ENCODE measurements at regions not wholly inside any gene's neighbourhood (a gene's known extent, or its start where the extent isn't known, plus 50 kb on each side); places are given as distances from the start of the nearest gene placed in this dataset.

GRCh38 chr11:95588821-95589220 lies 200.8 kb downstream of the FAM76B start:
- H3K27me3 ChIP-seq (ENCODE audit: insufficient read depth, low read length) = no peaks in the 10 kb centered on the region
- H2AFZ ChIP-seq (ENCODE audit: low read depth, low read length, poor library complexity, severe bottlenecking) = no peak overlapping the region
- H3K27ac ChIP-seq (ENCODE audit: low read depth, low read length) = no peak overlapping the region
- no TSS peak for BruUV-seq (replicated peaks)
- no peak overlapping the region for H3K4me3 ChIP-seq (replicated peaks in 1 of 2; ENCODE audit: low read depth in 1 of 2, low read length in 2 of 2)
- POLR2A ChIA-PET = no interaction called here
- H3K36me3 ChIP-seq (ENCODE audit: control insufficient read depth in 1 of 2, insufficient read depth in 2 of 2, low read length in 2 of 2) = no peaks in the 10 kb centered on the region
- H3K9me2 ChIP-seq (ENCODE audit: insufficient read depth) = no peaks in the 10 kb centered on the region
- CTCF ChIA-PET = no interaction called here
- H3K4me2 ChIP-seq (ENCODE audit: low read length) = no peak overlapping the region
- no peaks in the 10 kb centered on the region for H4K20me1 ChIP-seq (ENCODE audit: insufficient read depth)
- no peak for DNase-seq (ENCODE audit: low read depth, low spot score)
- no peak overlapping the region for H3K9ac ChIP-seq (ENCODE audit: low read length)
- ATAC-seq = no peak
- TF ChIP-seq EZH2phosphoT487 (IDR thresholded peaks at IDR 0.05; ENCODE audit: borderline replicate concordance) (no peak), SRF (IDR thresholded peaks at IDR 0.05; ENCODE audit: low read depth) (no peak), ATF3 (IDR thresholded peaks at IDR 0.05) (no peak)
- intact Hi-C loops (cut with micrococcal nuclease) = no loop called here
- no peaks in the 10 kb centered on the region for H3K79me2 ChIP-seq (ENCODE audit: insufficient read depth, low read length)
- no peaks in the 10 kb centered on the region for H3K9me3 ChIP-seq (ENCODE audit: control insufficient read depth in 1 of 2, insufficient read depth in 1 of 2, low read depth in 1 of 2, low read length in 2 of 2)
- H3K4me1 ChIP-seq (ENCODE audit: control insufficient read depth in 1 of 2, insufficient read depth in 2 of 2, low read length in 2 of 2) = no peaks in the 10 kb centered on the region
- RAD21 ChIA-PET (ENCODE audit: low non-redundant PET in 1 of 2, low total read pairs in 2 of 2, uncharacterized antibody in 2 of 2, unreplicated experiment in 2 of 2) = no interaction called here

GRCh38 chr11:95586661-95587060 lies 202.9 kb downstream of the FAM76B start:
- intact Hi-C loops (cut with micrococcal nuclease) = no loop called here
- no peaks in the 10 kb centered on the region for H3K9me2 ChIP-seq (ENCODE audit: insufficient read depth)
- CTCF ChIA-PET = no interaction called here
- TF ChIP-seq SIN3A (IDR thresholded peaks at IDR 0.05; ENCODE audit: low read depth) (no peak), EGR1 (IDR thresholded peaks at IDR 0.05; ENCODE audit: low read depth) (no peak), YY1 (IDR thresholded peaks at IDR 0.05; ENCODE audit: extremely low read depth, insufficient replicate concordance, low read depth, low read length) (no peak), ELF1 (IDR thresholded peaks at IDR 0.05; ENCODE audit: borderline replicate concordance, low read depth) (no peak), CBX3 (IDR thresholded peaks at IDR 0.05; ENCODE audit: low read depth) (no peak), TCF7L2 (IDR thresholded peaks at IDR 0.05; ENCODE audit: borderline replicate concordance, extremely low read depth, insufficient read depth, insufficient read length) (no peak)
- H3K4me2 ChIP-seq (ENCODE audit: low read length) = no peak overlapping the region
- no TSS peak for BruUV-seq (replicated peaks)
- H3K4me1 ChIP-seq (ENCODE audit: control insufficient read depth in 1 of 2, insufficient read depth in 2 of 2, low read length in 2 of 2) = no peaks in the 10 kb centered on the region
- no peak overlapping the region for H3K4me3 ChIP-seq (replicated peaks in 1 of 2; ENCODE audit: low read depth in 1 of 2, low read length in 2 of 2)
- no peaks in the 10 kb centered on the region for H3K36me3 ChIP-seq (ENCODE audit: control insufficient read depth in 1 of 2, insufficient read depth in 2 of 2, low read length in 2 of 2)
- no peak overlapping the region for H3K9ac ChIP-seq (ENCODE audit: low read length)
- POLR2A ChIA-PET = no interaction called here
- H3K27me3 ChIP-seq (ENCODE audit: insufficient read depth, low read length) = no peaks in the 10 kb centered on the region
- no peaks in the 10 kb centered on the region for H3K79me2 ChIP-seq (ENCODE audit: insufficient read depth, low read length)
- H3K9me3 ChIP-seq (ENCODE audit: control insufficient read depth in 1 of 2, insufficient read depth in 1 of 2, low read depth in 1 of 2, low read length in 2 of 2) = no peaks in the 10 kb centered on the region
- H4K20me1 ChIP-seq (ENCODE audit: insufficient read depth) = no peaks in the 10 kb centered on the region
- RAD21 ChIA-PET (ENCODE audit: low non-redundant PET in 1 of 2, low total read pairs in 2 of 2, uncharacterized antibody in 2 of 2, unreplicated experiment in 2 of 2) = no interaction called here
- no peak overlapping the region for H3K27ac ChIP-seq (ENCODE audit: low read depth, low read length)
- no peak for DNase-seq (ENCODE audit: low read depth, low spot score)
- no peak overlapping the region for H2AFZ ChIP-seq (ENCODE audit: low read depth, low read length, poor library complexity, severe bottlenecking)
- ATAC-seq = no peak

Data from HCT116 (cell line).